GM23248 (cell line): ENCODE measurements at regions not wholly inside any gene's neighbourhood (a gene's known extent, or its start where the extent isn't known, plus 50 kb on each side); places are given as distances from the start of the nearest gene placed in this dataset.

ENCODE experiments used
- EZH2 ChIP-seq: fragments of 200-600 bp; sonication (generic); IDR thresholded peaks from 2 replicates; pipeline ENCODE4 v1.6.1; 2018; ENCODE audit warnings: antibody characterized with exemption, mild to moderate bottlenecking; ENCODE audit not compliant: insufficient read depth, poor library complexity, severe bottlenecking
- EZH2phosphoT487 ChIP-seq: fragments of 200-600 bp; sonication (generic); IDR thresholded peaks from 2 replicates; pipeline ENCODE4 v1.6.1; 2018; ENCODE audit warnings: antibody characterized with exemption, moderate library complexity, mild to moderate bottlenecking, low read depth; ENCODE audit not compliant: insufficient read depth

GRCh38 chr1:190658907-190659306, 181.2 kb upstream of the BRINP3 start:
- no peak for TF ChIP-seq EZH2
- no peak for TF ChIP-seq EZH2phosphoT487
